Caco-2 (cell line): ENCODE measurements at regions not wholly inside any gene's neighbourhood (a gene's known extent, or its start where the extent isn't known, plus 50 kb on each side); places are given as distances from the start of the nearest gene placed in this dataset.

ENCODE experiments used
- BruUV-seq: library from RNA; stranded (reverse); fragments of 400-500 nt; replicated peaks from 2 replicates; lab custom pipeline; 2021; lab: Mats Ljungman, UMichigan
- CTCF ChIA-PET: fragments of 300-600 bp; sonication (Branson Sonifier 250); formaldehyde crosslinking; loops from one replicate; lab custom pipeline; 2022; ENCODE audit warnings: antibody characterized with exemption; lab: Charles Lee
- POLR2A ChIA-PET: fragments of 300-600 bp; sonication (Branson Sonifier 250); formaldehyde crosslinking; loops from one replicate; lab custom pipeline; 2022; ENCODE audit warnings: antibody characterized with exemption; lab: Charles Lee
- DNase-seq, 2 experiments: peaks; one replicate each; pipeline versions ENCODE4 v3.0.0 to v3.0.0-alpha.2; 2020 to 2022
- H3K27me3 ChIP-seq: replicated peaks from 2 replicates; pipeline ENCODE4 v1.6.0; 2011; ENCODE audit warnings: low read length; ENCODE audit not compliant: control insufficient read depth, insufficient read depth
- H3K36me3 ChIP-seq: 2 replicates; pipeline ENCODE4 v1.5.1; 2011; ENCODE audit warnings: low read length; ENCODE audit not compliant: control insufficient read depth, insufficient read depth
- H3K4me1 ChIP-seq: fragments of 250-450 bp; sonication (Bioruptor Pico); 2 replicates; pipeline ENCODE4 v1.5.1; 2020; ENCODE audit warnings: mild to moderate bottlenecking
- H3K4me3 ChIP-seq: 2 replicates; pipeline ENCODE4 v1.5.1; 2011; ENCODE audit warnings: low read depth, mild to moderate bottlenecking, control low read depth, low read length
- H3K9me3 ChIP-seq: fragments of 250-450 bp; sonication (Bioruptor Pico); 2 replicates; pipeline ENCODE4 v1.5.1; 2020; ENCODE audit warnings: mild to moderate bottlenecking, moderate library complexity
- H3K27ac Mint-ChIP-seq: one replicate; pipeline ENCODE4 v1.8.0; 2022; ENCODE audit warnings: mixed read lengths; ENCODE audit not compliant: unreplicated experiment
- H3K27me3 Mint-ChIP-seq: one replicate; pipeline ENCODE4 v1.8.0; 2022; ENCODE audit warnings: mixed read lengths; ENCODE audit not compliant: insufficient read depth, unreplicated experiment
- H3K36me3 Mint-ChIP-seq: one replicate; pipeline ENCODE4 v1.8.0; 2022; ENCODE audit warnings: mild to moderate bottlenecking, mixed read lengths; ENCODE audit not compliant: insufficient read depth, unreplicated experiment
- H3K4me1 Mint-ChIP-seq: one replicate; pipeline ENCODE4 v1.8.0; 2022; ENCODE audit warnings: low read depth, mixed read lengths; ENCODE audit not compliant: unreplicated experiment
- H3K4me3 Mint-ChIP-seq: one replicate; pipeline ENCODE4 v1.8.0; 2022; ENCODE audit warnings: mild to moderate bottlenecking, moderate library complexity, mixed read lengths; ENCODE audit not compliant: unreplicated experiment
- H3K9me3 Mint-ChIP-seq: one replicate; pipeline ENCODE4 v1.8.0; 2022; ENCODE audit warnings: mixed read lengths; ENCODE audit not compliant: unreplicated experiment
- intact Hi-C: fragments of 100-400 bp; cut with micrococcal nuclease; formaldehyde crosslinking; loops from one replicate; pipeline ENCODE4 v1.10.0; 2022; ENCODE audit not compliant: unreplicated experiment
- TF ChIP-seq, protein P1 (sequence below), 2 experiments: fragments of 200-600 bp in 1 of 2; IDR thresholded peaks; 1 replicate in 1 of 2; 2 replicates in 1 of 2; pipeline versions ENCODE4 v1.5.1 to v1.8.0; 2011 to 2022; ENCODE audit warnings: antibody characterized with exemption in 1 of 2, control low read depth in 1 of 2, inconsistent platforms in 1 of 2, low read depth in 1 of 2, low read length in 1 of 2, mild to moderate bottlenecking in 1 of 2, moderate library complexity in 1 of 2; ENCODE audit not compliant: insufficient read depth in 1 of 2, severe bottlenecking in 1 of 2, unreplicated experiment in 1 of 2

- Histone ChIP-seq H3K4me1 (no peaks in the 10 kb centered on the region), H3K36me3 (no peaks in the 10 kb centered on the region), H3K27me3 (no peaks in the 10 kb centered on the region), H3K4me3 (no peak overlapping the region), H3K9me3 (no peaks in the 10 kb centered on the region)
- TF ChIP-seq, protein P1, sequence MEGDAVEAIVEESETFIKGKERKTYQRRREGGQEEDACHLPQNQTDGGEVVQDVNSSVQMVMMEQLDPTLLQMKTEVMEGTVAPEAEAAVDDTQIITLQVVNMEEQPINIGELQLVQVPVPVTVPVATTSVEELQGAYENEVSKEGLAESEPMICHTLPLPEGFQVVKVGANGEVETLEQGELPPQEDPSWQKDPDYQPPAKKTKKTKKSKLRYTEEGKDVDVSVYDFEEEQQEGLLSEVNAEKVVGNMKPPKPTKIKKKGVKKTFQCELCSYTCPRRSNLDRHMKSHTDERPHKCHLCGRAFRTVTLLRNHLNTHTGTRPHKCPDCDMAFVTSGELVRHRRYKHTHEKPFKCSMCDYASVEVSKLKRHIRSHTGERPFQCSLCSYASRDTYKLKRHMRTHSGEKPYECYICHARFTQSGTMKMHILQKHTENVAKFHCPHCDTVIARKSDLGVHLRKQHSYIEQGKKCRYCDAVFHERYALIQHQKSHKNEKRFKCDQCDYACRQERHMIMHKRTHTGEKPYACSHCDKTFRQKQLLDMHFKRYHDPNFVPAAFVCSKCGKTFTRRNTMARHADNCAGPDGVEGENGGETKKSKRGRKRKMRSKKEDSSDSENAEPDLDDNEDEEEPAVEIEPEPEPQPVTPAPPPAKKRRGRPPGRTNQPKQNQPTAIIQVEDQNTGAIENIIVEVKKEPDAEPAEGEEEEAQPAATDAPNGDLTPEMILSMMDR (IDR thresholded peaks at IDR 0.05; ENCODE audit: insufficient read depth in 1 of 2, low read depth in 1 of 2, low read length in 1 of 2, severe bottlenecking in 1 of 2, unreplicated experiment in 1 of 2): no peak
- H3K27me3 Mint-ChIP-seq: no peaks in the 10 kb centered on the region
- no peaks in the 10 kb centered on the region for H3K4me1 Mint-ChIP-seq
- no peak overlapping the region for H3K4me3 Mint-ChIP-seq
- ChIA-PET CTCF (no interaction called here), POLR2A (no interaction called here)
- no TSS peak for BruUV-seq
- no peak for DNase-seq
- no peaks in the 10 kb centered on the region for H3K9me3 Mint-ChIP-seq
- H3K36me3 Mint-ChIP-seq: no peaks in the 10 kb centered on the region
- intact Hi-C loops: no loop called here
- no peak overlapping the region for H3K27ac Mint-ChIP-seq
These were observed 686.4 kb downstream of the PLCL1 start for GRCh38 chr2:198490748-198491147.

GRCh38 chr2:198488964-198489363 is 684.6 kb downstream of the PLCL1 start:
- POLR2A ChIA-PET: no interaction called here
- no peak for DNase-seq
- TF ChIP-seq, protein P1 (IDR thresholded peaks at IDR 0.05; ENCODE audit: insufficient read depth in 1 of 2, low read depth in 1 of 2, low read length in 1 of 2, severe bottlenecking in 1 of 2, unreplicated experiment in 1 of 2): no peak
- BruUV-seq: no TSS peak
- Histone ChIP-seq H3K4me1 (no peaks in the 10 kb centered on the region), H3K36me3 (no peaks in the 10 kb centered on the region), H3K9me3 (no peaks in the 10 kb centered on the region), H3K4me3 (no peak overlapping the region), H3K27me3 (no peaks in the 10 kb centered on the region)
- Mint-ChIP-seq H3K9me3 (no peaks in the 10 kb centered on the region), H3K36me3 (no peaks in the 10 kb centered on the region), H3K4me3 (no peak overlapping the region), H3K4me1 (no peaks in the 10 kb centered on the region), H3K27me3 (no peaks in the 10 kb centered on the region), H3K27ac (no peak overlapping the region)
- CTCF ChIA-PET: no interaction called here
- intact Hi-C loops: no loop called here

GRCh38 chr2:198483051-198483450 is 678.7 kb downstream of the PLCL1 start:
- Histone ChIP-seq H3K4me1 (no peaks in the 10 kb centered on the region), H3K27me3 (no peaks in the 10 kb centered on the region), H3K9me3 (no peaks in the 10 kb centered on the region), H3K36me3 (no peaks in the 10 kb centered on the region), H3K4me3 (no peak overlapping the region)
- intact Hi-C loops: no loop called here
- Mint-ChIP-seq H3K27me3 (no peaks in the 10 kb centered on the region), H3K9me3 (no peaks in the 10 kb centered on the region), H3K27ac (no peak overlapping the region), H3K4me1 (no peaks in the 10 kb centered on the region), H3K4me3 (no peak overlapping the region), H3K36me3 (no peaks in the 10 kb centered on the region)
- POLR2A ChIA-PET: no interaction called here
- DNase-seq: no peak
- no TSS peak for BruUV-seq
- CTCF ChIA-PET: no interaction called here
- TF ChIP-seq, protein P1 (IDR thresholded peaks at IDR 0.05; ENCODE audit: insufficient read depth in 1 of 2, low read depth in 1 of 2, low read length in 1 of 2, severe bottlenecking in 1 of 2, unreplicated experiment in 1 of 2): no peak
